RWPE1 (cell line): ENCODE measurements at regions not wholly inside any gene's neighbourhood (a gene's known extent, or its start where the extent isn't known, plus 50 kb on each side); places are given as distances from the start of the nearest gene placed in this dataset.

ENCODE experiments used
- CTCF ChIA-PET: fragments of 350-600 bp; sonication (Branson Sonifier 250); formaldehyde crosslinking; extraction: SDS; loops from one replicate; lab custom pipeline; 2021; lab: Yijun Ruan, JAX
- POLR2A ChIA-PET: fragments of 400-600 bp; formaldehyde crosslinking; extraction: SDS; loops from one replicate; lab custom pipeline; 2020; ENCODE audit warnings: antibody characterized with exemption; ENCODE audit not compliant: low non-redundant PET; lab: Yijun Ruan, JAX
- DNase-seq: peaks from one replicate; pipeline ENCODE4 v3.0.0; 2012; ENCODE audit warnings: low spot score
- H3K27ac ChIP-seq: fragments of 450-650 bp; 2 replicates; pipeline ENCODE4 v1.5.1; 2017
- CTCF ChIP-seq: fragments of 450-650 bp; conservative IDR thresholded peaks from 2 replicates; pipeline ENCODE4 v1.5.1; 2017; ENCODE audit warnings: low read depth, mild to moderate bottlenecking

DNA sequence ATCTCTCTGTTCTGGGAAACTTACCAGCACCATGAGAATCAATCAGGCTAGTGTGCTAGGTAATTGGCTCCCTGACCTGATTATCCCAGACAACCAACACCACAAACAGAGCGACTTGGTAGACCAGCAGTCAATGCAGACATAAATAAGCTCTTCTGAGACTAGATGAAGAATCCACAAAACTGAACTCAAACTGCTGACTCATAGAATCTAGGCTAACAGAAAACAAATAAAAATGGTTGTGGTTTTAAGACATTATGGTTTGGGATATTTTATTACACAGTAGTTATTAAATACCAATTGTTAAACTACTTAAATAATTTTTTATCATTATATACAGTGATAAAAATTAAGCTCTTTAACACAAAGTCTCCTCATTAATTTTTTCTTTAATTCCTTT is 535.7 kb downstream of the COL11A1 start:
- POLR2A ChIA-PET: no interaction called here
- TF ChIP-seq CTCF: no peak
- H3K27ac ChIP-seq: no peak overlapping the region
- DNase-seq: no peak
- CTCF ChIA-PET: no interaction called here

GRCh38 chr1:102566182-102566581 is 542.1 kb downstream of the COL11A1 start:
- H3K27ac ChIP-seq: no peak overlapping the region
- ChIA-PET CTCF (interaction anchor here (0.6 kb wide), 2 partner anchors 9 to 380 kb away, joined by 3 to 9 read pairs; no protein-coding TSS in a partner anchor), POLR2A (no interaction called here)
- DNase-seq: no peak
- no peak for TF ChIP-seq CTCF

DNA sequence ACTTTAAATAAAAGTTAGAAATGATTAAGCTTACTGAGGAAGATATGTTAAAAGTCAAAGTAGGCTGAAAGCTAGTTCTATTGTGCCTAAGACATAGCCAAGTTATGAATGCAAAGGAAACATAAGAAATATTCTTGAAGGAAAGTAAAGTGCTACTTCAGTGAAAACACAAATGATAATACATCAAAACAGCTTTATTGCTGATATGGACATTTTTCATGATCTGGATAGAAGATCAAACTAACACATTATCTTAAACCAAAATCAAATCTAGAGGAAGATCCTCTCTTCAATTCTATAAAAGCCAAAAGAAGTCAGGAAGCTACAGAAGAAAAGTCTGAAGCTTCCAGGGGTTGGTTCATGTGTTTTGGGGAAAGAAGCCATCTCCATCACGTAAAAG is 545.9 kb downstream of the COL11A1 start:
- ChIA-PET POLR2A (no interaction called here), CTCF (no interaction called here)
- no peak overlapping the region for H3K27ac ChIP-seq
- TF ChIP-seq CTCF: no peak
- no peak for DNase-seq

DNA sequence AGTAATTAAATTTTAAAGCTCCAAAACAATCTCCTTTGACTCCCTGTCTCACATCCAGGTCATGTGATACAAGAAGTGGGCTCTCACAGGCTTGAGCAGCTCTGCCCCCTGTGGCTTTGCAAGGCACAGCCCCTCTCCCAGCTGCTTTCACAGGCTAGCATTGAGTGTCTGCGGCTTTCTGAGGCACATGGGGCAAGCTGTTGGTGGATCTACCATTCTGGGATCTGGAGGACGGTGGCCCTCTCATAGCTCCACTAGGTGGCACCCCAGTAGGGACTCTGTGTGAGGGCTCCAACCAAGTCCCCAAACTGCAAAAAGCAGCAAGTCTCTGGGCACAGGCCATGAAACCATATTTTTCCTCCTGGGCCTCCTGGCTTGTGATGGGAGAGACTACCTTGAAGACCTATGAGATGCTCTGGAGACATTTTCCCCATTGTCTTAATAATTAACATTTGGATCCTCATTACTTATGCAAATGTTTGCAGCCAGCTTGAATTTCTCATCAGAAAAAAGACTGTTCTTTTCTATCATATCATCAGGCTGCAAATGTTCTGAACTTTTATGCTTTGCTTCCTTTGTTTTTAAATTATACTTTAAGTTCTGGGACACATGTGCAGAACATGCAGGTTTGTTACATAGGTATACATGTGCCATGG is 554.1 kb upstream of the OLFM3 start:
- no peak for DNase-seq
- ChIA-PET POLR2A (no interaction called here), CTCF (interaction anchor here (0.6 to 0.7 kb wide), 4 partner anchors 18 to 866 kb away, joined by 3 read pairs; no protein-coding TSS in a partner anchor)
- no peak overlapping the region for H3K27ac ChIP-seq
- TF ChIP-seq CTCF: no peak

DNA sequence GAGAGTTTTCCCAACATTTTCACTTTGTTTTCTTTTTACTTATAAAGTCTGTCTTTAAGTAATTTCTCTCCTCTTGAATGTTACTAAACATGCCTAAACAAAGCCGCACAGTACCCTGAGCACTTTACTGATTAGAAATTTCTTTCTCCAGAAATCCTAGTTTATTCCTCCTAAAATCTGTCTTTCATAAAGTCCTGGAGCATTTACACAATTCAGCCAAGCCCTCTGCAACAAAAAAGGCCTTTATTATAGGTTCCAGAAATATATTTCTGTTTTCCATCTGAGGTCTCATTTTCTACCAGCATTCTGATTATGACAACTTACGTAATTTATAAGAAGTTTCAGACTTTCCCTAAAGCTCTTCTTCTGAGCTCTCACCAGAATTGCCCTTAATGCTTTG is 549.5 kb upstream of the OLFM3 start:
- H3K27ac ChIP-seq: no peak overlapping the region
- POLR2A ChIA-PET: no interaction called here
- TF ChIP-seq CTCF: no peak
- DNase-seq: no peak
- CTCF ChIA-PET: interaction anchor here (0.6 kb wide), 1 partner anchor 894 kb away, joined by 3 read pairs; no protein-coding TSS in a partner anchor

DNA sequence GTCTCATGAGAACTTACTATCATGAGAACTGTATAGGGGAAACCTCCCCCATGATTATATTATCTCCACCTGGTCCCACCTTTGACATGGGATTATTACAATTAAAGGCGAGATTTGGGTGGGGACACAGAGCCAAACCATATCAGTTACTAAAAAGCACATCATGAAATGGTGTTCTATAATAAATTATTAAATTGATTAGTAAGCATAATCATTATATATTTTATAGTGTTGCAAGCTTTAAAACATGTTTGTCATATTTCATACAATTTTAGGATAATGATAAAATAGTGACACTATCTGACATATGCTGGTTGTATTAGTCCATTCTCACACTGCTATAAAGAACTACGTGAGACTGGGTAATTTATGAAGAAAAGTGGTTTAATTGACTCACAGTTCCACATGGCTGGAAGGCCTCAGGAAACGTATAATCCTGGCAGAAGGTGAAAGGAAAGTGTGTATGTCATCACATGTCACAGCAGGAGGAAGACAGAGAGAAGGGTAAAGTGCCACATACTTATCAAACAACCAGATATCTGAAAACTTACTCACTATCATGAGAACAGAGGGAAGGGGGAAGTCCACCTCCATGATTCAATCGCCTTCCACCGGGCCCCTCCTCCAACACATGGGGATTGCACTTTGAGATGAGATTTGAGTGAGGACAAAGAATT is 539.2 kb upstream of the OLFM3 start:
- ChIA-PET CTCF (interaction anchor here (0.6 kb wide), 1 partner anchor 666 kb away, joined by 4 read pairs; no protein-coding TSS in a partner anchor), POLR2A (no interaction called here)
- no peak for TF ChIP-seq CTCF
- no peak for DNase-seq
- H3K27ac ChIP-seq: no peak overlapping the region
